ENCODE measurements at regions not wholly inside any gene's neighbourhood (a gene's known extent, or its start where the extent isn't known, plus 50 kb on each side); places are given as distances from the start of the nearest gene placed in this dataset.

DNA sequence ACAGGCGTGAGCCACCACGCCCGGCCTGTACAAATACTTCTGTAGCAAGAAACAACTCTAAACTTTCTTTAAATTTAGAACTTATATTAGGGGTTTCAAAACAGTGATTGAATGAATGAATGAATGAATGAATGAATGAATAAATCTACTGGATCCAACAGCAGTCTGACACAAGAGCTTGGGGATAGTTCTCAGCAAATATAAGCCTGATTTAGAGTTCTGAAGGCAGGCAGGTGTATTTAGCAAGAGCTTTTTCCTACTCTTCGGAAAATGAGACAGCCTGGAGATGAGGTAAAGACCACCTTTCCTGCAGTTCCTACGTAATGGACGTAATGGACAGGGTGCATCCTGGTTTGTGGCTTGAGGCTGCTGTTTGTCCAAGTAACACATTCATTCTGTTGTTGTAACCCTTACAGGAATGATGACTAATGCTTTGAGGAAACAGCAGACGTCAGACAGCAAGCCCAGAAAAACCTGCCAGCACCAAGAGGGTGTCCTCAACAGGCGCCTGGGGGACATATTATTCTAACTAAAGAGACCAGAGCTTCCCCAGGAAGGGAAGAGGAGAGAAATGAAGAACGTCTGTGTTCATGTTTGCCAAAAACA lies 277.4 kb upstream of the SOX5 start:
- intact Hi-C loops (cut with micrococcal nuclease), result no loop called here
- no peak overlapping the region for H3K27ac Mint-ChIP-seq
- no peaks in the 10 kb centered on the region for H3K27me3 Mint-ChIP-seq (ENCODE audit: low read depth)
- H3K4me1 Mint-ChIP-seq (ENCODE audit: low read depth), result no peaks in the 10 kb centered on the region
- DNase-seq (ENCODE audit: low spot score), result no peak
- H3K36me3 Mint-ChIP-seq (ENCODE audit: low read depth), result no peaks in the 10 kb centered on the region
- H3K9me3 Mint-ChIP-seq, result peaks cover 7% of the 10 kb centered on the region
- no peak overlapping the region for H3K4me3 Mint-ChIP-seq (ENCODE audit: low read depth)

DNA sequence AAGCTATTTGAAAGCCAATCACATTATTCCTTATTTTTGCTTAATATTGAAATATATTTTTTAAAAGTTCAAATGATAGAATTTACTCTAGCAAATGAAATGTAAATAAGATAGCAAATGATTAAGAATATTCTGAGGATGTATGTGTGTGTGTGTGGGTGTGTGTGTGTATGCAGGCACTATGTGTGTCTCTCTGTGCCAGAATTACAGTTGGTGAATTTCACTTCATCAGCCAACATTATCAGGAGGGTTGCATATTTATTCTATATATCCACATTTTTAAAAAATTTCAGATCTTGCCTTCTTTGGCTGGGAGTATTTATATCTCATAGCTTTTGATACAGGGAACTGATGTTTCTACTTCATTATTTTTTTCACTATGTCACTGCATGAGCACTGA lies 274.9 kb upstream of the SOX5 start:
- peaks cover 7% of the 10 kb centered on the region for H3K9me3 Mint-ChIP-seq
- no peaks in the 10 kb centered on the region for H3K36me3 Mint-ChIP-seq (ENCODE audit: low read depth)
- no peak overlapping the region for H3K4me3 Mint-ChIP-seq (ENCODE audit: low read depth)
- H3K4me1 Mint-ChIP-seq (ENCODE audit: low read depth), result no peaks in the 10 kb centered on the region
- DNase-seq (ENCODE audit: low spot score), result no peak
- intact Hi-C loops (cut with micrococcal nuclease), result no loop called here
- no peak overlapping the region for H3K27ac Mint-ChIP-seq
- no peaks in the 10 kb centered on the region for H3K27me3 Mint-ChIP-seq (ENCODE audit: low read depth)

DNA sequence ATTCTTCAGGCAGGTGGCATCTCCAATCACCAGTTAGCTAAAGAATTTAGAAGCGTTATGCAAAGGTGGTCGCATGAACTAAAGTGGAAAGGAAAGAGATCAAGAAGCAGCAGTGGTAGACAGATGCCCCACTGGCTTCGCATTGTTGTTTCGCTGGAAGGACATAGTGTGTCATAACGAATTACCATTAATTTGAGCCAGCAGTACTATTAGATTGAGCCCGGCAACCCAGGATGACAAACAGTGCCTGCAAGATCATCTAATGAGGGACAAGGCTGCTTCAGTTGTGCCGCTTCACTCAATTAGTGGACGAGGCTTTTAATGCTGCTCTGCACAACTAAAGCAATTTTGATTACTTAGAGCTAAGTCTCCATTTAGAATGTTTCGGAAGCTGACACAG lies 274.5 kb upstream of the SOX5 start:
- H3K4me3 Mint-ChIP-seq (ENCODE audit: low read depth), result no peak overlapping the region
- H3K27me3 Mint-ChIP-seq (ENCODE audit: low read depth), result no peaks in the 10 kb centered on the region
- H3K9me3 Mint-ChIP-seq, result peaks cover 7% of the 10 kb centered on the region
- DNase-seq (ENCODE audit: low spot score), result no peak
- H3K27ac Mint-ChIP-seq, result no peak overlapping the region
- intact Hi-C loops (cut with micrococcal nuclease), result no loop called here
- H3K36me3 Mint-ChIP-seq (ENCODE audit: low read depth), result no peaks in the 10 kb centered on the region
- no peaks in the 10 kb centered on the region for H3K4me1 Mint-ChIP-seq (ENCODE audit: low read depth)

DNA sequence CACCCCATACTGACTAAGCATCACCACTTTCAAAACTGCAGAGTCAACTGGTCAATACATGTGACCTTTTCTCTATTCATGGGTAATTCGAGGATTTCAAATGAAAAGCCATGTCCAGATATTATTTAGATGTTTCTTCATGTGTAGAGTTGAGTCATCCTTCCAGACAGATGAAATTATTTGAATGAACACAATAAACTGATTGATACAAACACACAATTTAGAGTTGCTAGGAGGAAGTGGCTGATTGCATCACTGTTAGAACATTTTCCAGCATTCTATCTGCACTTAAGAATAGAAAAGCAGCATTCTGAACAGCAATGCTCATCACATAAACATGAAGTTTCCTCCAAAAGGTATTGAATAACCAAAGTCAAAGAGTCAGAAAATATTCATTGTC lies 273.5 kb upstream of the SOX5 start:
- intact Hi-C loops (cut with micrococcal nuclease), result no loop called here

DNA sequence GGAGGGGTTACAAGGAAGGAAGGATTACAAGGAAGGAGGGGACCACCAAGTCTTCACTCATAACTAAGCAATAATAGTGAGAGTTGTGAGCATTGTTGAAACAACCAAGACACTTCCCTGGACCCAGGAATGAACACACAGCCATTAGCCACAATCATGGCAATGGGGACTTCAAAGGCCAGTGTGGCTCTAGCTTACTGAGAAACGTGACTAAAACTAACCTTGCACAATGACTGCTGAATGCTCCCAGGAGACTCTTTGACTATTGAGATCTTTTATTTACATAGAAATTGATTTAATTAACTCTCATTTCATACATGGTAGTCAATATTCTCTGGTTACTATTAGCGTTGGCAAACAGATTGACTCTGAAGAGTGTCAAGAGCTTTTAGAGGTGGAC lies 263.0 kb upstream of the SOX5 start:
- Mint-ChIP-seq H3K4me1 (ENCODE audit: low read depth) (no peaks in the 10 kb centered on the region), H3K36me3 (ENCODE audit: low read depth) (no peaks in the 10 kb centered on the region), H3K9me3 (peaks cover 3% of the 10 kb centered on the region), H3K4me3 (ENCODE audit: low read depth) (no peak overlapping the region), H3K27ac (no peak overlapping the region), H3K27me3 (ENCODE audit: low read depth) (no peaks in the 10 kb centered on the region)
- intact Hi-C loops (cut with micrococcal nuclease), result no loop called here
- DNase-seq (ENCODE audit: low spot score), result no peak

More for the DNA sequence above, 273.5 kb upstream of the SOX5 start:
- no peaks in the 10 kb centered on the region for H3K36me3 Mint-ChIP-seq (ENCODE audit: low read depth)
- DNase-seq (ENCODE audit: low spot score), result no peak
- no peaks in the 10 kb centered on the region for H3K27me3 Mint-ChIP-seq (ENCODE audit: low read depth)
- no peaks in the 10 kb centered on the region for H3K4me1 Mint-ChIP-seq (ENCODE audit: low read depth)
- peaks cover 7% of the 10 kb centered on the region for H3K9me3 Mint-ChIP-seq
- H3K27ac Mint-ChIP-seq, result no peak overlapping the region
- no peak overlapping the region for H3K4me3 Mint-ChIP-seq (ENCODE audit: low read depth)

DNA sequence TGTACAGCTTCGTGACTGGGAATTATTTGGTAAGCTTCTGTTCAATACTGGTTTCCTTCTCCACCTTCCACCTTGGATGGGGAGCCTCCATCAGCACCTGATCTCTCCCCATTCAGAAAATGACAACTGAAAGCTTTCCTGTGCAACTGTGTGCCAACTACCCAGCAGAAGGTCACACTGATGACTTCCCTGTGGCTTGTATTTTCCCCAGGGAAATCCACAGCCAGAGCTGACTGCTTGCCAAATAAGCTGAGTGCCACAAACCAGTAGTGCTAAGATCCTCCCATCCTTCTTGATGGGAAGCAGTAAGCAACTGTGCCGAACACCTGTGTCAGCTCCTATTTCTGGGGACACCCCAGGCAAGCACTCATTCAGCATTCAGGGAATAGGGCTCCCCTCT lies 257.2 kb upstream of the SOX5 start:
- Mint-ChIP-seq H3K4me1 (ENCODE audit: low read depth) (no peaks in the 10 kb centered on the region), H3K36me3 (ENCODE audit: low read depth) (no peaks in the 10 kb centered on the region), H3K27ac (no peak overlapping the region), H3K4me3 (ENCODE audit: low read depth) (no peak overlapping the region), H3K27me3 (ENCODE audit: low read depth) (no peaks in the 10 kb centered on the region), H3K9me3 (peaks cover 3% of the 10 kb centered on the region)
- intact Hi-C loops (cut with micrococcal nuclease), result no loop called here
- no peak for DNase-seq (ENCODE audit: low spot score)

DNA sequence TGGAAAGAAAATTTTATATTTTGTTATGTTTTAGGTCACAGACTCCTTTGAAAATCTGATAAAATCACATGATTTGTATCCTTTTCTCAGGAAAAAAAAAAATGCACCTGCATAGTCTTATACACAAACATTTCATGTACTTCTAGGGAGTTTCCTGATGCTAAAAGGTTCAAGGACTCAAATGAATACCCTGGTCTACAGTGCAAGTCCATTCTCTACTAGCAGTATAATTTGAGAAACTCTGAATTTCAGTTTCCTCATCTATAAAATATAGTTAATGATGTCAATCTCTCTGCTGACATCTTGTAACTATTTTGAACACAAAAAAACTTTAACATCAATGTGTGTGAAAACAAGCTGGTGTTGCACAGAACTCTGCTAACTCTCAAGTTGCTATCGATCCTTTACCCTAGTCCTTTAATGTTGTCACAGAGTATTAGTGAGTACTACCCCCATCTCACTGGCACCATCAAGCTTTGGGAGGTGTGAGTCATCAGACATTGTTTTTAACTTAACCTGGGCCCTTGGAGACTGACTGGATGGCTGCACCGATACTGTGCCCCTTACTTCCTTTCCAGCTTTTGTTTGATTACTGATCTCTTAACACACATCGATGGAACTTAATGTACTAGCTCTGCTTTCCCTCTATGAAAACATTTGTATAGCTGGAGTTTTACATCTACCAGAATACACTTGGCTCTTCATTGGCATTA lies 251.9 kb upstream of the SOX5 start:
- no peaks in the 10 kb centered on the region for H3K36me3 Mint-ChIP-seq (ENCODE audit: low read depth)
- H3K27ac Mint-ChIP-seq, result no peak overlapping the region
- no peaks in the 10 kb centered on the region for H3K9me3 Mint-ChIP-seq
- no peak for DNase-seq (ENCODE audit: low spot score)
- no peaks in the 10 kb centered on the region for H3K4me1 Mint-ChIP-seq (ENCODE audit: low read depth)
- intact Hi-C loops (cut with micrococcal nuclease), result no loop called here
- no peak overlapping the region for H3K4me3 Mint-ChIP-seq (ENCODE audit: low read depth)
- no peaks in the 10 kb centered on the region for H3K27me3 Mint-ChIP-seq (ENCODE audit: low read depth)

DNA sequence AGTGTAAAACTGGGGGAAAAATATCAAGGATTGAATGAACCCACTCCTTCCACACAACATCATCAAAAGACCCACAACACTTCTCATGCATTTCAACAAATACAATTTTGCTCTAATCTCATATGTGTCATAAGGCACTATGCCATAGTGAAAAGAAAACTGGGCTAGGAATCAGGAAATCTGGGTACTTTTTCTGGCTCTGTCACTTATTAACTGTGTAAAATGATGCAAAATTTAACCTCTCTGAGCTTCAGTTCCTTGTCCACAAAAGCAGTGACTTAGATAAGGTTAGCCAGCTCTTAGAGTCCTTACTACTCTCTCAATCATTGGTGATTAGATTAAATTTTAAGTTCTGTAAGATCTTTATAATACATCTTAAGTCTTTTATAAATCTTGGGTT lies 250.5 kb upstream of the SOX5 start:
- Mint-ChIP-seq H3K9me3 (no peaks in the 10 kb centered on the region), H3K4me1 (ENCODE audit: low read depth) (no peaks in the 10 kb centered on the region), H3K27ac (no peak overlapping the region), H3K36me3 (ENCODE audit: low read depth) (no peaks in the 10 kb centered on the region), H3K27me3 (ENCODE audit: low read depth) (no peaks in the 10 kb centered on the region), H3K4me3 (ENCODE audit: low read depth) (no peak overlapping the region)
- no peak for DNase-seq (ENCODE audit: low spot score)
- intact Hi-C loops (cut with micrococcal nuclease), result no loop called here

DNA sequence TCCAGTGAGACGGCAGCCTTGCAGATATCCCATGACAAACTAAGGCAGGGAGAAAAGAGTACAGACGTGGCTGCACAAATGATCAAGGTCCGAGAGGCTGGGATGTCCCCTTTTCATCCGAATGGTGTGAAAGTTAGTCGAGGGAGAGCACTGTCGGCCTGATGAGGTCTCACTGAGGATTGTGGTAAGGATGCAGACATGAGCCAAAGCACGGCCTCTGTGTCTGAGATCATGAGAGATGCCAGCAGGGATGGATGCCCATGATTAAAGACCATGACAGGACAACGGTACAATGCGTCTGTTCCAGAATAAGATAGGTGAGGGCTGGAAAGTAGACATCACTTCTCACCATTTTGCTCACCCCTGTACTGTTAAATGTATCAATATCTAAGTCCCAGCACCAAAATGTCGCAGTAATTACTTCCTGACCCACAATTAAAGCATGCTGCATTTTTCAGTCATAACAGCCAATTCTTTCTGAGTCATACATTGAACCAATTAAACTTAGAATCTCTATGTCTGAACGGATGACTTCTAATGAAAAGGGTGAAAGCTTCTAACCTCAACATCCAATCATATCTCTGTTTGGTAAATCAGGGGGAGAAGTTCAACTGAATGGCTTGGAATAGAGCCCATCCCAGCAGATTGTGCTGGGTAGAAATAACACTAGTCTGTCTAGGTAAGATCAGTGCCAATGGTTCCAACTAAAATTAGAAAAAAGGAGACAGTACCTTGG lies 249.6 kb upstream of the SOX5 start:
- DNase-seq (ENCODE audit: low spot score), result no peak
- Mint-ChIP-seq H3K4me3 (ENCODE audit: low read depth) (no peak overlapping the region), H3K4me1 (ENCODE audit: low read depth) (no peaks in the 10 kb centered on the region), H3K36me3 (ENCODE audit: low read depth) (no peaks in the 10 kb centered on the region), H3K9me3 (no peaks in the 10 kb centered on the region), H3K27me3 (ENCODE audit: low read depth) (no peaks in the 10 kb centered on the region), H3K27ac (no peak overlapping the region)
- intact Hi-C loops (cut with micrococcal nuclease), result no loop called here

DNA sequence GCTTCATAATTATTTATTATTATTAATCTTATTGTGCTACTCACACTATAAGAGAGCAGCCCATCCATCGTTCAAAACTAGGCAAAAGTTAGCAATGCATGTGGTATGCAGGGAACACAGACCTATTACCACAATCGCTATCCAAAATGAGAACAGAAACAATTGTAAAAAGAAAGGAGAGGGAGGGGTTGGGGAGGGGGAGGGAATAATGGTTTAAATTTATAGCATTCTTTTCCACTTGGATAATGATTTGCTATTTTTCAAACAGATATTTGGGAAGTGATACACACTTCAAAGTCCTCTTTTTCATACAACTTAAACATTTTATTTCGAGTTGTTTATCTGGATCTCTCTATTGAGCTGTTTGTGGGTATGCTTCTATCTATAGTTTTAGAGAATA lies 248.6 kb upstream of the SOX5 start:
- intact Hi-C loops (cut with micrococcal nuclease), result no loop called here

DNA sequence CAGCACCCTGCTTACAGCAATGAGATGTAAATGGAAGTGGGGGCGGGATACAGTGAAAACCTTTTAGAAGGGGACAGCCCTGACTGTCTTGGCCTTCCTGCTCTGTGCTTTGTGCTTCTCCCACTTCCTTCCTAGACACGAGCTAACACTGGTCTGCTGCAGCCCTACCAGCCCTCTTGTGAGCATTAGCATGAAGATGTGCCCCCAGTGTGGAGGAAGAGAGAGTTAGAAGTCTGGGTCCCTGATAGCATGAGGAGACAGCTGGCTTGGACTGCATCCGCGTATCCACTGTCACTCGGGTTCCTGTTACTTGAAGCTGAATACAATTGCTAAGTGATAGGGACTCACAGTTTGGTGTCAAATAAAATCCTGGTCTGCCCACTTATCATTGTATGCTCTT lies 248.1 kb upstream of the SOX5 start:
- DNase-seq (ENCODE audit: low spot score), result no peak
- Mint-ChIP-seq H3K9me3 (no peaks in the 10 kb centered on the region), H3K27me3 (ENCODE audit: low read depth) (no peaks in the 10 kb centered on the region), H3K36me3 (ENCODE audit: low read depth) (no peaks in the 10 kb centered on the region), H3K27ac (no peak overlapping the region), H3K4me1 (ENCODE audit: low read depth) (no peaks in the 10 kb centered on the region), H3K4me3 (ENCODE audit: low read depth) (no peak overlapping the region)
- intact Hi-C loops (cut with micrococcal nuclease), result no loop called here

More for the DNA sequence above, 248.6 kb upstream of the SOX5 start:
- H3K27ac Mint-ChIP-seq, result no peak overlapping the region
- no peaks in the 10 kb centered on the region for H3K9me3 Mint-ChIP-seq
- H3K4me3 Mint-ChIP-seq (ENCODE audit: low read depth), result no peak overlapping the region
- no peaks in the 10 kb centered on the region for H3K36me3 Mint-ChIP-seq (ENCODE audit: low read depth)
- no peaks in the 10 kb centered on the region for H3K27me3 Mint-ChIP-seq (ENCODE audit: low read depth)
- no peaks in the 10 kb centered on the region for H3K4me1 Mint-ChIP-seq (ENCODE audit: low read depth)
- no peak for DNase-seq (ENCODE audit: low spot score)

DNA sequence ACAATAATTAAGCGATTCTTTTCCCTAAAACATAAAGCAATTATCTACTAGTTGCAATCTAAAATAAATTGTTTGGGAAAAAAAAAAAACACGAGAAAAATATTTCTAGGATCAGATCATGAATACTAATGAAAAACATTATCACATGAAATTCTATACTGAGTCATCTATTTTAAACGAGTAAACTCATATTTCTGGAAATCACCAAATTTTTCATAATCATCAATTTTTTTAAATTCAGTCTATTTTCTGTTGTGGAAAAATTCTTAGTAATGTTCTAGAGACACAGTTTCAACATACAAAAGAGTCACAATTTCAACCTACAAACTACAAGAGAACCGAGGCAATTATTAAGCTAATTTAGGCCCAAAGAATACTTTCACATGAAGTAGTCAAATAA lies 245.6 kb upstream of the SOX5 start:
- Mint-ChIP-seq H3K9me3 (no peaks in the 10 kb centered on the region), H3K4me3 (ENCODE audit: low read depth) (no peak overlapping the region), H3K27ac (no peak overlapping the region), H3K27me3 (ENCODE audit: low read depth) (no peaks in the 10 kb centered on the region), H3K4me1 (ENCODE audit: low read depth) (no peaks in the 10 kb centered on the region), H3K36me3 (ENCODE audit: low read depth) (no peaks in the 10 kb centered on the region)
- no peak for DNase-seq (ENCODE audit: low spot score)
- intact Hi-C loops (cut with micrococcal nuclease), result no loop called here

DNA sequence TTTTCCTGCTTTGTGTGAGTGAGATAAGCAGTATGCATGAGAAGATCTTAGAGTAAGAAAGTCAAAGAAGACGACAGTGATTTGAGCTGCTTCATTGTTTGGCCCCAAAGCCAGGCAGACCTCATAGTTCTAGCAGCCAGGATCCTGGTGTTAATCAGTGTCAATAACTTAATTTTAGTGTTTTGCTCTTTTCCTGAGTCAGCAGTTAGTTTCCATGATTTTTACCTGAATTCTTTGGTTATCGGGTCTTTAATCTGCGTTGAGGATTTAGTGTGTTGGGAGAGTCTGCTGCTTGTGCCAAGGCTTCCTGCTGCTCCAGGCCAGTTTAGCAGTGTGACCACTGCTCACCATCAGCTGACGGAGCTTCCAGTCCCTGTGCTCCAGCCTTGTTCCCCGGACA lies 241.6 kb upstream of the SOX5 start:
- no peaks in the 10 kb centered on the region for H3K9me3 Mint-ChIP-seq
- no peaks in the 10 kb centered on the region for H3K27me3 Mint-ChIP-seq (ENCODE audit: low read depth)
- H3K36me3 Mint-ChIP-seq (ENCODE audit: low read depth), result no peaks in the 10 kb centered on the region
- H3K4me3 Mint-ChIP-seq (ENCODE audit: low read depth), result no peak overlapping the region
- H3K27ac Mint-ChIP-seq, result no peak overlapping the region
- intact Hi-C loops (cut with micrococcal nuclease), result no loop called here
- no peaks in the 10 kb centered on the region for H3K4me1 Mint-ChIP-seq (ENCODE audit: low read depth)
- DNase-seq (ENCODE audit: low spot score), result no peak

All from activated T-helper 2 cell treated with anti-CD3 and anti-CD28 coated beads, Interferon-gamma antibody, Interleukin-2, Interleukin-4, amounts not matched to agents 10 μg/mL and 5 μg/mL and 100 μg/mL, durations not matched to agents 14 hours and 24 hours and 36 hours (primary cell).